CD4-positive, alpha-beta memory T cell (primary cell): ENCODE measurements at regions not wholly inside any gene's neighbourhood (a gene's known extent, or its start where the extent isn't known, plus 50 kb on each side); places are given as distances from the start of the nearest gene placed in this dataset.

ENCODE experiments used
- CTCF ChIA-PET: fragments of 350-600 bp; sonication (Branson Sonifier 250); formaldehyde crosslinking; loops from one replicate; lab custom pipeline; 2021; ENCODE audit warnings: inconsistent platforms; ENCODE audit not compliant: partially characterized antibody; lab: Charles Lee
- POLR2A ChIA-PET: fragments of 350-600 bp; sonication (Branson Sonifier 250); formaldehyde crosslinking; loops from one replicate; lab custom pipeline; 2021; ENCODE audit not compliant: partially characterized antibody; lab: Charles Lee
- DNase-seq, 5 donors: peaks; one replicate each; pipeline versions ENCODE4 v3.0.0 to v3.0.0-alpha.2; 2020 to 2022; ENCODE audit warnings: mixed read lengths in 1 of 5
- H3K27ac ChIP-seq: one replicate; pipeline ENCODE4 v1.7.0; 2013; ENCODE audit warnings: low read depth, low read length
- H3K27me3 ChIP-seq: 2 replicates; pipeline ENCODE4 v1.7.0; 2013; ENCODE audit warnings: mild to moderate bottlenecking, low read length, moderate library complexity; ENCODE audit not compliant: insufficient read depth
- H3K36me3 ChIP-seq: 2 replicates; pipeline ENCODE4 v1.7.0; 2013; ENCODE audit warnings: mild to moderate bottlenecking, low read length, moderate library complexity; ENCODE audit not compliant: insufficient read depth
- H3K4me1 ChIP-seq: 2 replicates; pipeline ENCODE4 v1.7.0; 2013; ENCODE audit warnings: mild to moderate bottlenecking, low read length, moderate library complexity; ENCODE audit not compliant: insufficient read depth
- H3K4me3 ChIP-seq, 2 donors: one replicate each; pipeline ENCODE4 v1.7.0; 2013; ENCODE audit warnings: low read length in 2 of 2, mild to moderate bottlenecking in 1 of 2
- H3K9me3 ChIP-seq, 2 donors: one replicate each; pipeline ENCODE4 v1.7.0; 2013; ENCODE audit warnings: low read length in 2 of 2, control low read depth in 1 of 2; ENCODE audit not compliant: control insufficient read depth in 1 of 2
- H3K27ac Mint-ChIP-seq, 7 donors: one replicate each; pipeline ENCODE4 v1.8.0; 2020 to 2021; ENCODE audit warnings: mixed read lengths in 7 of 7, mild to moderate bottlenecking in 6 of 7, inconsistent platforms in 3 of 7, moderate library complexity in 3 of 7
- H3K27me3 Mint-ChIP-seq, 2 donors: one replicate each; pipeline ENCODE4 v1.8.0; 2020 to 2021; ENCODE audit warnings: mixed read lengths in 2 of 2
- H3K36me3 Mint-ChIP-seq, 2 donors: one replicate each; pipeline ENCODE4 v1.8.0; 2020 to 2021; ENCODE audit warnings: mixed read lengths in 2 of 2, inconsistent platforms in 1 of 2, mild to moderate bottlenecking in 1 of 2
- H3K4me1 Mint-ChIP-seq, 4 donors: one replicate each; pipeline ENCODE4 v1.8.0; 2020 to 2021; ENCODE audit warnings: mixed read lengths in 4 of 4, mild to moderate bottlenecking in 1 of 4
- H3K4me3 Mint-ChIP-seq, 8 donors: one replicate each; pipeline ENCODE4 v1.8.0; 2020 to 2021; ENCODE audit warnings: mixed read lengths in 8 of 8, mild to moderate bottlenecking in 7 of 8, moderate library complexity in 6 of 8, inconsistent platforms in 3 of 8
- H3K9me3 Mint-ChIP-seq, 8 donors: one replicate each; pipeline ENCODE4 v1.8.0; 2020 to 2021; ENCODE audit warnings: mixed read lengths in 8 of 8, mild to moderate bottlenecking in 5 of 8, inconsistent platforms in 3 of 8, moderate library complexity in 1 of 8
- intact Hi-C: fragments of 100-400 bp; cut with micrococcal nuclease; formaldehyde crosslinking; loops from one replicate; pipeline ENCODE4 v1.15.1; 2023

DNA sequence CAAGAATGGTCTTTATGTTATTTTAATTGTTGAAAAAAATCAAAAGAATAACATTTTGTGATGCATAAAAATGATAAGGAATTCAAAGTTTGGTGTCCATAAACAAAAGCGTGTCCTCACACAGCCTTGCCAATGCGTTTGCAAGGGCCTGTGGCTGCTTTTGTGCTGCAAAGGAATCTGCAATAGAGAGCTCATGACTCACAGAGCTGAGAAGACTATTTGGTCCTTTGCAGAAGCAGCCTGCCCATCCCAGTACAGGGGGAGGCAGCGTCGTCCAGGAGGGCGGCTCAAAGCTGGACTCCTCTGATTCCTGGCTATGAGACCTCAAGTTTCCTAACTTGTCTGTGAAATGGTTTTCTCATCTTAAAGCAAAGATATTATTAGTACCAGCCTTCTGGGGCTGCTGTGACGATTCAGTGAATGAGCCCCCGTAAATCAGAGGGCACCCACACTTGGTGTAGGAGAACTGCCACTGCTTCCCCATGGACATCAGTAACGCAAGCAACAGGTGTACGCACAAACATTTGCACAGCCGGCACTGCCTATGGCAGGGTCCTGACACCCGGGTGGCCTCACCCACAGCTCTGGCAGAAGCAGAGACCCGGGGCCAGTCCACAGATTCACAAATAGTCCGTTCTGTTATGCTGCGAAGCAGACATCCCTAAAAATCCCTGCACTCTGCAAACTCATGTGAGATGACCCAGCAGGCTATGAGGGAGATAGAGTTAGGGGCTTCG, 70.6 kb upstream of the ASAP2 start:
- DNase-seq: no peak
- Histone ChIP-seq H3K4me1 (no peaks in the 10 kb centered on the region), H3K36me3 (no peaks in the 10 kb centered on the region), H3K27me3 (no peaks in the 10 kb centered on the region), H3K4me3 (no peak overlapping the region), H3K9me3 (no peaks in the 10 kb centered on the region), H3K27ac (no peak overlapping the region)
- Mint-ChIP-seq H3K9me3 (peaks cover 2 to 17% (median 10%) of the 10 kb centered on the region in 8 donors), H3K27ac (no peak overlapping the region), H3K27me3 (peaks cover 5 to 8% of the 10 kb centered on the region in 2 donors), H3K36me3 (no peaks in the 10 kb centered on the region), H3K4me3 (no peak overlapping the region), H3K4me1 (peaks cover 0 to 4% (median 0%) of the 10 kb centered on the region in 4 donors)
- ChIA-PET CTCF (no interaction called here), POLR2A (no interaction called here)
- intact Hi-C loops: no loop called here

DNA sequence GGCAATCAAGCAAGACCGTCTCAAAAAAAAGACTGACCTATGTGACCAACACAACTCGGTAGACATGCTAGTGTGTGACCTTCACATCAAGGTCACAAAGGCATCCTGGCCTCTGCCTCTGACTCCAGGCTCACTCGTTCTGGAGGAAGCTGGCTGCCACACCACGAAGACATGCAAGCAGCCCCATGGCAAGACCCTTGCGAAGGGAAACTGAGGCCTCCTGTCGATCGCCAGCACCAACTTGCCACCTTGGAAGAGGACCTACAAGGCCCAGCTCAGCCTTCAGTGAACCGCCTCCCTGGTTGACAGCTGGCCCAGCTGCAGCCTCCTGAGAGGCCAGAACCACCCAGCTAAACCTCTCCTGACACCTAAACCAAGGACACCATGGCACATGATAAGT, 79.3 kb upstream of the ASAP2 start:
- Histone ChIP-seq H3K27ac (no peak overlapping the region), H3K4me3 (no peak overlapping the region), H3K4me1 (no peaks in the 10 kb centered on the region), H3K36me3 (no peaks in the 10 kb centered on the region), H3K27me3 (no peaks in the 10 kb centered on the region), H3K9me3 (no peaks in the 10 kb centered on the region)
- peaks cover 6 to 14% of the 10 kb centered on the region in 2 donors for H3K27me3 Mint-ChIP-seq
- ChIA-PET CTCF (no interaction called here), POLR2A (no interaction called here)
- no peaks in the 10 kb centered on the region for H3K4me1 Mint-ChIP-seq
- intact Hi-C loops: no loop called here
- H3K36me3 Mint-ChIP-seq: no peaks in the 10 kb centered on the region
- H3K27ac Mint-ChIP-seq: no peak overlapping the region
- DNase-seq: no peak
- H3K4me3 Mint-ChIP-seq: no peak overlapping the region
- peaks cover 0 to 5% (median 2%) of the 10 kb centered on the region in 8 donors for H3K9me3 Mint-ChIP-seq

DNA sequence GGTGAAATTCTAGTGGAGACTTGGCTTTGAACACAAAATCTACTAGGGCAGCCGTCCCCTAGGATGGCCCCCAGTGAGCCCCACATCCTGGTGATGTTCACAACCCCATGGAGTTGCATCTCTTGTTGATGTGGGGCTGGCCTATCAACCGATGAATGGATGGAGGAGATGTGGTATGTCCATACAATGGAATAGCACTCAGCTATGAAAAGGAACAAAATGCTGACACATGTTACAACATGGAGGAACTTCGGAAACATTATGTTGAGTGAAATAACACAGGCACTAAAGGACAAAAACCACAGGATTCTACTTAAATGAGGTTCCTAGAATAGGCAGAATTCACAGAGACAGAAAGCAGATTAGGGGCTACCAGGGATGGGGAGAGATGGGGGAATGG, 80.1 kb upstream of the ASAP2 start:
- POLR2A ChIA-PET: no interaction called here

DNA sequence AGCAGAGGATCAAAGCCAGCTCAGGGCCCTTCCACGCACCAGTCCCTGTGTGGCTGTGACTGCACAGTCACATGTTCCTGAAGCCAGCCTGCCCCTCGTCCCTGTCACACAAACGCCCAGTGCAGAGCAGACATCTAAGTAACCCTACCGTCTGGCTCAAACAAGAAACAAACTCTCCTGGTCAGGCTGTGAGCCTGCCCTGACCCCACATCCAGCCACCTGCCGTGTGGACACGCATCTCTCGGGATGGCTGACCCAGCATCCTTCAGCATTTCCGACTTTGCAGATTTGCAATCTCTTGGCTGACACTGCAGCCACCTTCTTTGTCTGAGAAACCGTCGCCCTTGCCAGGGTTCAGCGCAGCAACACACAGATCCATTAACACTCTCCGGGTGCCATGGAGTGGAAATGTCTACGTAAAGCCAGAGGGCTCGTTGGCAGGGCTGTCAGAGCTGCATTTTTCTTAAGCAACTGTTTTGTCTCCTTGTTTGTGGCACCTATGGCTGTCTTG, 82.3 kb upstream of the ASAP2 start:
- H3K9me3 ChIP-seq: no peaks in the 10 kb centered on the region
- Mint-ChIP-seq H3K4me3 (no peak overlapping the region), H3K27ac (no peak overlapping the region), H3K36me3 (no peaks in the 10 kb centered on the region), H3K27me3 (peaks cover 9 to 17% of the 10 kb centered on the region in 2 donors), H3K4me1 (no peaks in the 10 kb centered on the region), H3K9me3 (peaks cover 0 to 5% (median 2%) of the 10 kb centered on the region in 8 donors)
- no peak overlapping the region for H3K4me3 ChIP-seq
- H3K27me3 ChIP-seq: no peaks in the 10 kb centered on the region
- ChIA-PET CTCF (no interaction called here), POLR2A (no interaction called here)
- H3K27ac ChIP-seq: no peak overlapping the region
- H3K36me3 ChIP-seq: no peaks in the 10 kb centered on the region
- intact Hi-C loops: no loop called here
- no peaks in the 10 kb centered on the region for H3K4me1 ChIP-seq
- no peak for DNase-seq

More for the DNA sequence above, 80.1 kb upstream of the ASAP2 start:
- Mint-ChIP-seq H3K9me3 (peaks cover 0 to 5% (median 2%) of the 10 kb centered on the region in 8 donors), H3K4me1 (no peaks in the 10 kb centered on the region), H3K36me3 (no peaks in the 10 kb centered on the region), H3K27ac (no peak overlapping the region), H3K4me3 (no peak overlapping the region), H3K27me3 (peaks cover 6 to 16% of the 10 kb centered on the region in 2 donors)
- intact Hi-C loops: no loop called here
- Histone ChIP-seq H3K27ac (no peak overlapping the region), H3K4me3 (no peak overlapping the region), H3K27me3 (no peaks in the 10 kb centered on the region), H3K4me1 (no peaks in the 10 kb centered on the region), H3K9me3 (no peaks in the 10 kb centered on the region), H3K36me3 (no peaks in the 10 kb centered on the region)
- DNase-seq: no peak
- CTCF ChIA-PET: no interaction called here

DNA sequence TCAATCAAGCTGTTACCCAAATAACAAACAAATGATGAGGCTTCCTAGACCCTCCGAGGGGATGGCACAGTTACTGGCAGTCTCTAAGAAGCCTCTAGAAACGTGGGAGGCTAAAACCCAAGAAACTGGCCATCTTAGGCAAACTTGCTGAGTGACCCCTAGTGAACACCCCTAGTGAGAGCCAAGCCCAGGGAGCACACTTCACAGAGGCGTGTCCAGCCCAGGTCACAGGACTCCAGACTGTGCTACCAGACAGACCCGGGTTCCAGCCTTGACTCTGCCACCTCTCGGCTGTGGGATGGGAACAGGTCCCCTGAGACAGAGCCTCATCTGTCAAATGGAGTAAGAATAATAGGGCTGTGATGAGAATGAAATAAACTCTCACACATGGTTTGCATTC, 83.5 kb upstream of the ASAP2 start:
- ChIA-PET POLR2A (no interaction called here), CTCF (no interaction called here)
- Mint-ChIP-seq H3K4me1 (no peaks in the 10 kb centered on the region), H3K36me3 (no peaks in the 10 kb centered on the region), H3K4me3 (no peak overlapping the region), H3K9me3 (peaks cover 0 to 5% (median 2%) of the 10 kb centered on the region in 8 donors), H3K27ac (no peak overlapping the region), H3K27me3 (peaks cover 10 to 17% of the 10 kb centered on the region in 2 donors)
- Histone ChIP-seq H3K27ac (no peak overlapping the region), H3K36me3 (no peaks in the 10 kb centered on the region), H3K9me3 (no peaks in the 10 kb centered on the region), H3K4me1 (no peaks in the 10 kb centered on the region), H3K4me3 (no peak overlapping the region), H3K27me3 (no peaks in the 10 kb centered on the region)
- no peak for DNase-seq
- intact Hi-C loops: no loop called here

DNA sequence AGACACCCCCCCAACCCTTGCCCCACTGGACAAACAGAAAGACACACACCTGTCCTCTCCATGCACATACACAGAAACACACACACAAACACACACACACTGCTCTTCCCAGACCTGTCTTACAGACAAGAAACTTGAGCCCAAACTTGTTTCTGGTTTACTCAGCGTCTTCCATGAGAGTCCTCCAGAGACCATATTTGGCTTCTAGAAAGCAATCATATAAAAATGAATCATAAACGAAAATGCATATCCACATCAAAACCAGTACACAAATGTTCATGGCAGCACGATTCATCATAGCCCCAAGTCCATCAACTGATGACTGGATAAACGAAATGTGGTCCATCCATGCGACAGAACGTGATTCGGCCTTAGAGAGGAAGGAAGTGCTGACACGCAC, 84.2 kb upstream of the ASAP2 start:
- Histone ChIP-seq H3K27me3 (no peaks in the 10 kb centered on the region), H3K4me1 (no peaks in the 10 kb centered on the region), H3K9me3 (no peaks in the 10 kb centered on the region), H3K27ac (no peak overlapping the region), H3K4me3 (no peak overlapping the region), H3K36me3 (no peaks in the 10 kb centered on the region)
- no peak for DNase-seq
- peaks cover 11 to 17% of the 10 kb centered on the region in 2 donors for H3K27me3 Mint-ChIP-seq
- no peak overlapping the region for H3K27ac Mint-ChIP-seq
- intact Hi-C loops: no loop called here
- H3K9me3 Mint-ChIP-seq: peaks cover 0 to 5% (median 2%) of the 10 kb centered on the region in 8 donors
- H3K4me1 Mint-ChIP-seq: no peaks in the 10 kb centered on the region
- ChIA-PET POLR2A (interaction anchor here (0.6 kb wide), 1 partner anchor 452 kb away, joined by 4 read pairs; no protein-coding TSS in a partner anchor), CTCF (no interaction called here)
- no peaks in the 10 kb centered on the region for H3K36me3 Mint-ChIP-seq
- no peak overlapping the region for H3K4me3 Mint-ChIP-seq

DNA sequence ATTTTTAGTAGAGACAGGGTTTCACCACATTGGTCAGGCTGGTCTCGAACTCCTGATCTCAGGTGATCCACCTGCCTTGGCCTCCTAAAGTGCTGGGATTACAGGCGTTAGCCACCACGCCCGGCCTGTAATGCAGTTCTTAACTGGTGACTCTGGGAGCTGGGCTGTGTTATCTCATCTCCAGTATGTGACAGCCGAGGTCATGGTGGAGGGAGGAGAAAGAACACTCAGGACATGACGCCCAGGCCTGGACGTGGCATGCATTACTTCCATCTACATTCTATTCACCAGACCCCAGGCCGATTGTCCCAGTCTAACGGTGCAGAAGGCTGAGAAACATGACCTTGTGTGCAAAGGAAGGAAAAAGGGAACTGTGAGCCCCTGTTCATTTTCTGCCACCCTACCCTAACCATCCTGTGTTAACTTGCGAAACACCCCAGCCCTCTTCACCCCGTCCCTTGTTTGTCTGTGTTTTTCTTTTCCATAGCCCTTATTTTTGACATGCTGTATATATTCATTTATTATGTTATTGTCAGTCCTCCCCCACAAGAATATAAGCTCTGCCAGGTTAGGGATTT, 88.1 kb upstream of the ASAP2 start:
- no peak overlapping the region for H3K4me3 ChIP-seq
- H3K4me3 Mint-ChIP-seq: no peak overlapping the region
- H3K36me3 Mint-ChIP-seq: no peaks in the 10 kb centered on the region
- ChIA-PET POLR2A (no interaction called here), CTCF (no interaction called here)
- no peak overlapping the region for H3K27ac Mint-ChIP-seq
- no peaks in the 10 kb centered on the region for H3K4me1 ChIP-seq
- peaks cover 0 to 3% (median 0%) of the 10 kb centered on the region in 8 donors for H3K9me3 Mint-ChIP-seq
- no peak for DNase-seq
- H3K4me1 Mint-ChIP-seq: no peaks in the 10 kb centered on the region
- no peaks in the 10 kb centered on the region for H3K9me3 ChIP-seq
- intact Hi-C loops: no loop called here
- H3K27me3 ChIP-seq: no peaks in the 10 kb centered on the region
- peaks cover 9 to 10% of the 10 kb centered on the region in 2 donors for H3K27me3 Mint-ChIP-seq
- H3K36me3 ChIP-seq: no peaks in the 10 kb centered on the region
- H3K27ac ChIP-seq: no peak overlapping the region
